ENCODE measurements at regions not wholly inside any gene's neighbourhood (a gene's known extent, or its start where the extent isn't known, plus 50 kb on each side); places are given as distances from the start of the nearest gene placed in this dataset.

DNA sequence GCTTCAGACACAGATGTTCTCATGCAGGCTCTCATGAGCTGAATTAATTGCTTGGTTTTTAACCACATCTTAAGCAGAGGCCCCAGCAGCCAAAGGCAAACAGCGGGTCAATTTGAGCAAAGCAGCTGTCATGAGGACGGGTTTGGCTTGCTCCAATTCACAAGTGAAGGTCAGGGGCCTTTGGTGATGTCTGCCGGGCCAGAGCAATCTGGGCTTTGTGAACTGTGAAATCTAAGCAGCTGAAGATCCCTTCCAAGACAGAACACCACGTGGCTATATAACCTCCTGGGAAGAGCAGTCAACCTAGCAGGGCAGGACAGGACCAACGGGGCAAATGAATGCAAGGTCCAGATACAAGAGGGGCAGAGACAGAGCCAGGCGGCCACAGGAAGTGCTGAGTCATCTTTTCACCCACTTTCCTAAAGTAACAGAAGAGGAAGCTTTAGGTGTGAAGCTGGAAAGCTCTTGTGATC, 187.3 kb upstream of the B3GAT1 start:
- H3K23me2 ChIP-seq (ENCODE audit: insufficient read length, low read depth, low read length, poor library complexity, severe bottlenecking) = no peaks in the 10 kb centered on the region
- Mint-ChIP-seq H3K4me3 (no peak overlapping the region), H3K4me1 (peaks cover 3% of the 10 kb centered on the region in 2 experiments), H3K27ac (no peak overlapping the region), H3K36me3 (ENCODE audit: insufficient read depth in 1 of 3, low read depth in 3 of 3) (no peaks in the 10 kb centered on the region; a peak in 1 of 7 replicates), H3K9me3 (no peaks in the 10 kb centered on the region), H3K27me3 (ENCODE audit: low read depth) (peaks cover 3% of the 10 kb centered on the region; the same call in 1 of the 2 replicates)
- no peak overlapping the region for H2BK5ac ChIP-seq (ENCODE audit: insufficient read length, low read length)
- no peak overlapping the region for H3K23ac ChIP-seq (ENCODE audit: insufficient read length, low read depth, low read length)
- no peak overlapping the region for H3K4ac ChIP-seq (ENCODE audit: low read depth, low read length)
- H3K4me1 ChIP-seq (ENCODE audit: insufficient read depth, low read length) = no peaks in the 10 kb centered on the region
- H2BK15ac ChIP-seq (ENCODE audit: low read depth, low read length) = no peak overlapping the region
- no peak overlapping the region for H2AK5ac ChIP-seq (ENCODE audit: insufficient read length, low read length)
- no peak overlapping the region for H4K91ac ChIP-seq (ENCODE audit: insufficient read length, low read depth, low read length)
- no peaks in the 10 kb centered on the region for H3K79me1 ChIP-seq (ENCODE audit: insufficient read depth, low read depth, low read length, poor library complexity, severe bottlenecking)
- no peak overlapping the region for H4K8ac ChIP-seq (replicated peaks; ENCODE audit: insufficient read length, low read depth, low read length)
- H2BK120ac ChIP-seq (ENCODE audit: low read depth, low read length, poor library complexity, severe bottlenecking) = no peak overlapping the region
- no peak overlapping the region for H4K5ac ChIP-seq (ENCODE audit: insufficient read length, low read depth, low read length)
- no peak overlapping the region for H3K4me2 ChIP-seq (ENCODE audit: insufficient read depth, insufficient read length, low read length)
- no peak overlapping the region for H2AFZ ChIP-seq (ENCODE audit: low read length)
- no peaks in the 10 kb centered on the region for H3K27me3 ChIP-seq (ENCODE audit: insufficient read depth, low read length)
- no peak overlapping the region for H3K9ac ChIP-seq (ENCODE audit: extremely low read depth, insufficient read length, low read length)
- no peak overlapping the region for H3K18ac ChIP-seq (ENCODE audit: insufficient read length, low read depth, low read length)
- no peak overlapping the region for H3K27ac ChIP-seq (ENCODE audit: insufficient read length, low read depth, low read length)
- H3K56ac ChIP-seq (ENCODE audit: insufficient read length, low read depth, low read length) = no peak overlapping the region
- H4K20me1 ChIP-seq (ENCODE audit: control insufficient read depth, insufficient read depth, insufficient read length) = no peaks in the 10 kb centered on the region
- H2BK20ac ChIP-seq (ENCODE audit: low read depth, low read length, poor library complexity, severe bottlenecking) = no peak overlapping the region
- TF ChIP-seq, protein P1, sequence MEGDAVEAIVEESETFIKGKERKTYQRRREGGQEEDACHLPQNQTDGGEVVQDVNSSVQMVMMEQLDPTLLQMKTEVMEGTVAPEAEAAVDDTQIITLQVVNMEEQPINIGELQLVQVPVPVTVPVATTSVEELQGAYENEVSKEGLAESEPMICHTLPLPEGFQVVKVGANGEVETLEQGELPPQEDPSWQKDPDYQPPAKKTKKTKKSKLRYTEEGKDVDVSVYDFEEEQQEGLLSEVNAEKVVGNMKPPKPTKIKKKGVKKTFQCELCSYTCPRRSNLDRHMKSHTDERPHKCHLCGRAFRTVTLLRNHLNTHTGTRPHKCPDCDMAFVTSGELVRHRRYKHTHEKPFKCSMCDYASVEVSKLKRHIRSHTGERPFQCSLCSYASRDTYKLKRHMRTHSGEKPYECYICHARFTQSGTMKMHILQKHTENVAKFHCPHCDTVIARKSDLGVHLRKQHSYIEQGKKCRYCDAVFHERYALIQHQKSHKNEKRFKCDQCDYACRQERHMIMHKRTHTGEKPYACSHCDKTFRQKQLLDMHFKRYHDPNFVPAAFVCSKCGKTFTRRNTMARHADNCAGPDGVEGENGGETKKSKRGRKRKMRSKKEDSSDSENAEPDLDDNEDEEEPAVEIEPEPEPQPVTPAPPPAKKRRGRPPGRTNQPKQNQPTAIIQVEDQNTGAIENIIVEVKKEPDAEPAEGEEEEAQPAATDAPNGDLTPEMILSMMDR (conservative IDR thresholded peaks at IDR 0.05) = no peak
- H3K9me3 ChIP-seq (ENCODE audit: control insufficient read depth, low read depth, low read length) = no peaks in the 10 kb centered on the region
- no peak overlapping the region for H3K14ac ChIP-seq (ENCODE audit: insufficient read depth, low read length)
- no peak overlapping the region for H3T11ph ChIP-seq (ENCODE audit: low read length)
- no CpG with 5 or more reads among the region's 6 CpGs for WGBS (ENCODE audit: extremely low coverage, insufficient read length, low lambda C conversion rate)
- no peak overlapping the region for H2BK12ac ChIP-seq (ENCODE audit: insufficient read length, low read depth, low read length)
- no peaks in the 10 kb centered on the region for H3K79me2 ChIP-seq (ENCODE audit: insufficient read depth, low read length)
- peak; percentile 26 for DNase-seq
